22Rv1 (cell line): ENCODE measurements at regions not wholly inside any gene's neighbourhood (a gene's known extent, or its start where the extent isn't known, plus 50 kb on each side); places are given as distances from the start of the nearest gene placed in this dataset.

ENCODE experiments used
- CTCF ChIP-seq: fragments of 450-650 bp; IDR thresholded peaks from 2 replicates; pipeline ENCODE4 v1.5.1; 2017; ENCODE audit warnings: mild to moderate bottlenecking
- ZFX ChIP-seq: fragments of 450-650 bp; IDR thresholded peaks from 2 replicates; pipeline ENCODE4 v1.6.1; 2017; ENCODE audit warnings: antibody characterized with exemption, borderline replicate concordance

GRCh38 chrY:7725791-7726460 lies 814.4 kb upstream of the AMELY start:
- TF ChIP-seq CTCF, result no peak
- no peak for TF ChIP-seq ZFX
